Natural killer cell (primary cell): ENCODE measurements at regions not wholly inside any gene's neighbourhood (a gene's known extent, or its start where the extent isn't known, plus 50 kb on each side); places are given as distances from the start of the nearest gene placed in this dataset.

ENCODE experiments used
- ATAC-seq, 3 donors: fragments of 150-1000 bp in 2 of 3; fragments of 200-7000 bp in 1 of 3; cut with Tn5 transposase; 1 replicate in 1 of 3; 2 replicates in 2 of 3; pipeline ENCODE4 v1.10.0; 2021; ENCODE audit warnings: mild to moderate bottlenecking in 2 of 3, moderate library complexity in 2 of 3
- DNase-seq, 2 donors: peaks; one replicate each; pipeline versions ENCODE4 v3.0.0 to v3.0.0-alpha.2; 2013 to 2021; ENCODE audit warnings: mixed read lengths in 1 of 2
- H3K27ac ChIP-seq: one replicate; pipeline ENCODE4 v1.5.1; 2013; ENCODE audit warnings: mild to moderate bottlenecking, low read length
- H3K27me3 ChIP-seq: one replicate; pipeline ENCODE4 v1.6.1; 2013; ENCODE audit warnings: low read length; ENCODE audit not compliant: control insufficient read depth, insufficient read depth
- H3K36me3 ChIP-seq: one replicate; pipeline ENCODE4 v1.6.1; 2013; ENCODE audit warnings: low read length; ENCODE audit not compliant: control insufficient read depth, insufficient read depth
- H3K4me1 ChIP-seq: one replicate; pipeline ENCODE4 v1.6.1; 2013; ENCODE audit warnings: low read length; ENCODE audit not compliant: control insufficient read depth, insufficient read depth
- H3K4me3 ChIP-seq: one replicate; pipeline ENCODE4 v1.5.1; 2013; ENCODE audit warnings: low read length
- H3K9me3 ChIP-seq: one replicate; pipeline ENCODE4 v1.6.1; 2013; ENCODE audit warnings: low read length; ENCODE audit not compliant: control insufficient read depth, insufficient read depth
- H3K27ac Mint-ChIP-seq, 2 donors: one replicate each; pipeline ENCODE4 v1.8.0; 2022; ENCODE audit warnings: mild to moderate bottlenecking in 2 of 2, mixed read lengths in 2 of 2, moderate library complexity in 1 of 2
- H3K27me3 Mint-ChIP-seq, 2 donors: one replicate each; pipeline ENCODE4 v1.8.0; 2022; ENCODE audit warnings: low read depth in 2 of 2, mixed read lengths in 2 of 2
- H3K36me3 Mint-ChIP-seq: one replicate; pipeline ENCODE4 v1.8.0; 2022; ENCODE audit warnings: mixed read lengths
- H3K4me1 Mint-ChIP-seq, 2 donors: one replicate each; pipeline ENCODE4 v1.8.0; 2022; ENCODE audit warnings: mixed read lengths in 2 of 2
- H3K4me3 Mint-ChIP-seq: one replicate; pipeline ENCODE4 v1.8.0; 2022; ENCODE audit warnings: mild to moderate bottlenecking, moderate library complexity, mixed read lengths
- H3K9me3 Mint-ChIP-seq, 2 donors: one replicate each; pipeline ENCODE4 v1.8.0; 2022; ENCODE audit warnings: mixed read lengths in 2 of 2
- CTCF ChIP-seq: fragments of 200-600 bp; IDR thresholded peaks from one replicate; pipeline ENCODE4 v1.8.0; 2022; ENCODE audit warnings: antibody characterized with exemption
- WGBS: methylation state at CpG from one replicate; pipeline ENCODE4 v1.1.7; 2013; ENCODE audit warnings: missing lambda C conversion rate; ENCODE audit not compliant: insufficient coverage; 5-methylcytosine and 5-hydroxymethylcytosine counted together
- intact Hi-C: fragments of 100-400 bp; cut with micrococcal nuclease; formaldehyde crosslinking; loops from one replicate; pipeline ENCODE4 v1.14.2; 2022

- intact Hi-C loops = no loop called here
- TF ChIP-seq CTCF = no peak
Observed at GRCh38 chr2:133748007-133748700, 179.9 kb upstream of the NCKAP5 start.

GRCh38 chr2:133753665-133754064 is 185.4 kb upstream of the NCKAP5 start:
- Mint-ChIP-seq H3K9me3 (no peaks in the 10 kb centered on the region), H3K27me3 (no peaks in the 10 kb centered on the region), H3K4me1 (no peaks in the 10 kb centered on the region), H3K4me3 (no peak overlapping the region), H3K36me3 (no peaks in the 10 kb centered on the region), H3K27ac (no peak overlapping the region)
- no peak for TF ChIP-seq CTCF
- H3K4me3 ChIP-seq = no peak overlapping the region
- no peak for DNase-seq
- no peaks in the 10 kb centered on the region for H3K9me3 ChIP-seq
- ATAC-seq = no peak
- 69% methylated on average over 2 of the region's 2 CpGs for WGBS
- H3K4me1 ChIP-seq = no peaks in the 10 kb centered on the region
- no peaks in the 10 kb centered on the region for H3K36me3 ChIP-seq
- no peak overlapping the region for H3K27ac ChIP-seq
- intact Hi-C loops = no loop called here
- no peaks in the 10 kb centered on the region for H3K27me3 ChIP-seq

More at GRCh38 chr2:133748007-133748700, 179.9 kb upstream of the NCKAP5 start:
- WGBS = 91% methylated on average over 3 of the region's 3 CpGs
- H3K36me3 ChIP-seq = no peaks in the 10 kb centered on the region
- H3K9me3 Mint-ChIP-seq = peaks cover 0 to 4% of the 10 kb centered on the region in 2 donors
- H3K4me3 ChIP-seq = no peak overlapping the region
- no peak overlapping the region for H3K27ac ChIP-seq
- H3K4me1 Mint-ChIP-seq = no peaks in the 10 kb centered on the region
- DNase-seq = no peak
- H3K27me3 ChIP-seq = no peaks in the 10 kb centered on the region
- H3K4me1 ChIP-seq = no peaks in the 10 kb centered on the region
- no peaks in the 10 kb centered on the region for H3K9me3 ChIP-seq
- H3K4me3 Mint-ChIP-seq = no peak overlapping the region
- no peak overlapping the region for H3K27ac Mint-ChIP-seq
- H3K36me3 Mint-ChIP-seq = no peaks in the 10 kb centered on the region
- ATAC-seq = peak in 1 of 3 donors; percentile 24
- H3K27me3 Mint-ChIP-seq = peaks cover 0 to 3% of the 10 kb centered on the region in 2 donors

GRCh38 chr2:133755480-133756300 is 187.4 kb upstream of the NCKAP5 start:
- no peaks in the 10 kb centered on the region for H3K36me3 ChIP-seq

More at GRCh38 chr2:133755480-133756300, 187.4 kb upstream of the NCKAP5 start:
- TF ChIP-seq CTCF = no peak
- Mint-ChIP-seq H3K27me3 (peaks cover 0 to 3% of the 10 kb centered on the region in 2 donors), H3K4me3 (no peak overlapping the region), H3K27ac (no peak overlapping the region), H3K4me1 (no peaks in the 10 kb centered on the region), H3K9me3 (peaks cover 2 to 3% of the 10 kb centered on the region in 2 donors), H3K36me3 (no peaks in the 10 kb centered on the region)
- Histone ChIP-seq H3K27me3 (no peaks in the 10 kb centered on the region), H3K9me3 (no peaks in the 10 kb centered on the region), H3K4me3 (no peak overlapping the region), H3K27ac (no peak overlapping the region), H3K4me1 (no peaks in the 10 kb centered on the region)
- ATAC-seq (no peak), DNase-seq (no peak)
- 88% methylated on average over 6 of the region's 6 CpGs for WGBS
- intact Hi-C loops = no loop called here
